NCI-H2107 treated with DMSO at 0.1 percent for 48 hours (cell line): ENCODE measurements at regions not wholly inside any gene's neighbourhood (a gene's known extent, or its start where the extent isn't known, plus 50 kb on each side); places are given as distances from the start of the nearest gene placed in this dataset.
"Not testable (repeated sequence)": the region's sequence is repeated elsewhere in the genome, so short reads cannot be mapped to it uniquely, and the experiment has no call there.

Source experiments
- DNase-seq: peaks from one replicate; lab custom pipeline; 2025; ENCODE audit not compliant: unreplicated experiment; lab: John Stamatoyannopoulos, UW

DNA sequence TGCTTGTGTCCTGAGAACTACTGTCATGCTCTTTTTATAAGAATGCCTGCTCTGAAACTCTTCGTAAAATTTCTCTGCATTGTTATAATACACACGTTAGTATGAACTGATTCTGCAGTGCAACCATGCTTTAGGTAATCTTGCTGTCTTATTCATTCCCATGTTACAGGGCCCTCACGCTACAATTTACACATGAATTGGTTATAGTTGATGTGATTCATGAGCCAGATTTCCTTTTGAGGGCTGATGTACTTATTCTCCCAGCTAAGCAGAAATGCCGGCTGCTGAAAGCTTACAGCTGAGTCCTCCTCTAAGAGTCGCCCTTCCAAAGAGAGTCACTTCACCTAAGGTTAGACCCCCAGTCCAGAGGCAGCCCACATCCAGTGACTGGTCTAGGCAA lies 233.5 kb upstream of the PCSK5 start:
- no peak for DNase-seq

DNA sequence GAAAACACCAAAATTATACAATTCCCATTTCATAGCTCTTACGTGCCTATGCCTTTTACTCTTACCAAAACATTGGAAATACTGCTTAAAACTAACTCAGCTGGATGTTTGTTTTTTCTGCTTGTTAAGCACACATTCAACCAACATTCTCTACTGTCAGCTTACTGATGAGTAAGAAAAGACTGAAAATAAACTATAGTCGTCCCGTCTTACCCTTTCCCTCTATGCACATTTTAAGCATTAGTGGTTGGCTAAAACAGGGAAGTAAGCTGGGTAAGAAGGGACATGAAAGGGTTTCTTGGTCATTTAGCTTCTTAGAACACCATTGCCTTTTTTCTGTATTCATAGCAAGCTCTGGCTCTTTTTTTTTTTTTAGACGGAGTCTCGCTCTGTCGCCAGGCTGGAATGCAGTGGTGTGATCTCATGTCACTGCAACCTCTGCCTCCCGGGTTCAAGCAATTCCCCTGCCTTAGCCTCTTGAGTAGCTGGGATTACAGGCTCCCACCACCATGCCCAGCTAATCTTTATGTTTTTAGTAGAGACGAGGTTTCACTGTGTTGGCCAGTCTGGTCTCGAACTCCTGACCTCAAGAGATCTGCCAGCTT lies 232.1 kb upstream of the PCSK5 start:
- DNase-seq: no peak

- DNase-seq: no peak
Measured at GRCh38 chr9:75664597-75664996, 225.9 kb upstream of the PCSK5 start.

- DNase-seq: no peak
Measured at GRCh38 chr9:75666856-75667554, 223.5 kb upstream of the PCSK5 start.

- no peak for DNase-seq
Measured at GRCh38 chr9:75669721-75670120, 220.8 kb upstream of the PCSK5 start.

GRCh38 chr9:75671354-75671753 lies 219.1 kb upstream of the PCSK5 start:
- DNase-seq: no peak

- no peak for DNase-seq
Measured at GRCh38 chr9:75672478-75672877, 218.0 kb upstream of the PCSK5 start.

GRCh38 chr9:75683591-75683990 lies 206.9 kb upstream of the PCSK5 start:
- DNase-seq: no peak

- no peak for DNase-seq
Measured at GRCh38 chr9:75685062-75685461, 205.4 kb upstream of the PCSK5 start.

GRCh38 chr9:75687359-75687953 lies 203.0 kb upstream of the PCSK5 start:
- DNase-seq: no peak

DNA sequence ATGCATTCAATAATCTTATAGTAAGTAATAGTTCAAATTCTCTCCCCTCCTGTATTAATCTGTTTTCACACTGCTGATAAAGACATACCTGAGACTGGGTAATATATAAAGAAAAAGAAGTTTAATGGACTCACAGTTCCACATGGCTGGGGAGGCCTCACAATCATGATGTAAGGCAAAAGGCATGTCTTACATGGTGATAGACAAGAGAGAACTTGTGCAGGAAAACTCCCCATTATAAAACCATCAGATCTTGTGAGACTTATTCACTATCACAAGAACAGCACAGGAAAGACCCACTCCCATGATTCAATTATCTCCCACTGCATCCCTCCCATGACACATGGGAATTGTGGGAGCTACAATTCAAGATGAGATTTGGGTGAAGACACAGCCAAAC lies 199.9 kb upstream of the PCSK5 start:
- not testable (repeated sequence) for DNase-seq

DNA sequence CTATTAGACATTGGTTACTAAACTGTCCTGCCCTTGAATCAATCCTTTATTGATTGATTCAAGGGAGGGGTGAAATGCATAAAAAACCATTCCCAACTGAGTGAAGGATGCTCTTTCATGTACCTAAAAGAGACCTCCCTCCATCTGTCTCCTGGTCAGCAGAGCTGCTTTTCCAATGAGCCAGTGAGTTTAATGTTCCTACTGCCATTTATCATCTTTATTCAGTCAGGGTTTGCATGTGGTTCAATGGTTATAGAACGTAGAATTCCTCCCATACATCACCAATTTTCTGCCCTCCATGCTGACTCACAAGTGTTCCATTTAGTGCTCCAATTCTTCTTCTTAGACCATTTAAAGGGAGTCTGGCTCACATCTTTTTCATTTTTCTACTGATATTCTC lies 199.1 kb upstream of the PCSK5 start:
- no peak for DNase-seq

DNA sequence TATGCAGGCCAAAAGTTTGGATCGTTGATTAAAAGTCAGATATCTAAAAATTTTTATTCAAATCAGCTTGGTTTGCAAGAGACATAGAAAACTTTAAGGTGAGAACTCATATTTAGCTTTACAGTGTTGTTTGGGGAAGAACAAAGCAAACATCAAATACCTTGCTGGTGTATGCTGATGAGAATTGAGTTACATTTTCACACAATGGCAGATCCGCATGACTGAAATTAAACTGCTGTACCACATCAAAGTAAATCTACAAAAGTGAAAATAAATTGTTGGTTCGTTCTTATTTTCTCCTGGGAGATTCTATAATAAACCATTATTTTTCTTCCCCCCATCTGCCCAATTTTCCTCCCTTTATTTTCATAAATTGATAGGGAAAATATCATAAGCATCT lies 198.2 kb upstream of the PCSK5 start:
- DNase-seq: no peak

DNA sequence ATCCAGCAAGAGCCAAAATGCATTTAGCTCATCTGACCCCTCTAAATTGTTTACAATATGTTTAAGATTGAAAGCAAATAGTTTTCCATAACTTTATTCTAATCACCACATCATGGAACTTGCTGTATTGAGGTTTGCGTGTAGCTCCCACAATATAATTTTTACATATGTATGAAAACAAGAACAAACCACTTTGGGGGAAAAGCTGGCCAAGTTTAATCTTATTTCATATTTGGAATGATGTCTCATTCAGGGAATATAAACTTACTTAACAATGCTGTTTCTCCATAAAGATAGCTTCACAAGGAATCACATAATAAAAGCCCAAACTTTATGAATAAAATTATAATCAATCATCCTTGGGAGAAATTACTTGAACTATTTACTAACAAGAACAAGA lies 194.6 kb upstream of the PCSK5 start:
- DNase-seq: no peak

DNA sequence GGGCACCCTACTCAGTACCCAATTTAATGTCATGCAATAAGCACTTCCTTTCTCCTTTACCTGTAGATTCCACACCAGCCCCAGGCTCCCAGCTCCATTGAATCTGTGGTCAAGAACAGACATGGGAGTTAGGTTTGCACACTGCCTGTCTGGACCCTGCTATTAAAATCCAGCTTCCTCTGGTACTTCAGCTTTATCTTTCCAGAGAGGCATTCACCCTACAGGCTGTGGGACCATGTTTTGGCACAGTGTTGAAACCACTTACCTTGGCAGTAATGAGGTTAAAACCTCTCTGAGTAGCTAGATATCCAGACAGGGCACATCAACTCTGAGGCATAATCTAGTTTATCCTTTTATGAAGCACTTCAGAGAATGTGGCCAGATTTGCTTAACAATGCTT lies 191.5 kb upstream of the PCSK5 start:
- no peak for DNase-seq

GRCh38 chr9:75699625-75700251 lies 190.7 kb upstream of the PCSK5 start:
- no peak for DNase-seq

DNA sequence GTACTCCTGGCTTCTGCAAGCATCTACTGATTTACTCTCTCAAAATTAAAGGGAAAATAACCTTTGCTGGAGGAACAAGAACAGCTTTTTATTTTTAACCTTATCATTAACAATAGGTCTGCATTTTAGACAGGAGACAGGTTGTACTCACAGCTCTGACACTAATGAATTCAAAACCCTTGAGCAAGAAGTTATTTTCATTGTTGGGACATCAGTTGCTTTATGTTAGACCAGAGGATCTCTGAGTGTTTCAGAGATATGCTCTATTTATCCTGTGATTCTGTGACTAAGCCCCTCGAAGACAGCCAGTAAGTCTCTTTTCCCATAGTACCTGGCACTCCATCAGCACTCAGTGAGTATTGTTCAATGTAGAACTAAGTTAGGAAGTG lies 190.2 kb upstream of the PCSK5 start:
- DNase-seq: no peak

DNA sequence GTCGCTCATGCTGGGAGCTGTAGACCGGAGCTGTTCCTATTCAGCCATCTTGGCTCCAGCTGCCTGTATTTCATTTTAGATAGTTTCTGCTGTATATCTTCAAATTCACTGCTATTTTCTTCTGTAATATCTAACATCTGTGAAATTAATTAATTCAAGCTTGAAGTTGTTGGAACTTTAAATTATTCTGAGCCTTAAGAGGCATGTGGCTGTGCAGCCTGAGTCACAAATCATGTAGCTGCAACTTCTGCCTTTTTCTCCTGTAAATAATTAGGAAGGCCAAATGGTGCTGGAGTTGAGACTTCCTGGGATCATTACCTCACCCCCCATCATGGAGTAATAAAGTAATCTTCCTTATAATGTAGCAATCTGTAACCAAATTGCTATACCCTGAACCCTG lies 183.3 kb upstream of the PCSK5 start:
- no peak for DNase-seq

DNA sequence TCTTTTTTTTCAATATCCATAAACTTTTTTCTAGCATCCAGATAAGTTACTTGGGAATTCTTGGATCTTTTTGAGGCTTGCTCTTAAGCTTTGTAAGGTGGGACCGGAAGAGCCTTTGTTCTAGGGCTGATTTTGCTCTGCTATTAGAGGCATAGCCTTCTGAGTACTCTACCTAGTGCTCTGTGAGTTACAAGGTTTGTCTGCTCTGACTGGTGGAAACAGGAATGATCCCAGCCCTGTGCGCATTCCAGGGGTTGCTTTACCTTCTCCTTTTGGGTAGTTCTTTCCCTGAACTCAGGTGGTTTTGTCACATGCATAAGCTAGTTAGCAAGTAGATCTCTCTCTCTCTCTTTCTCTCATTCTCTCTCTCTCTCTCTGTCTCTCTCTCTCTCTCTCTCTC lies 180.8 kb upstream of the PCSK5 start:
- no peak for DNase-seq

- no peak for DNase-seq
Measured at GRCh38 chr9:75712700-75713099, 177.8 kb upstream of the PCSK5 start.

- no peak for DNase-seq
Measured at GRCh38 chr9:75713335-75713734, 177.1 kb upstream of the PCSK5 start.

DNA sequence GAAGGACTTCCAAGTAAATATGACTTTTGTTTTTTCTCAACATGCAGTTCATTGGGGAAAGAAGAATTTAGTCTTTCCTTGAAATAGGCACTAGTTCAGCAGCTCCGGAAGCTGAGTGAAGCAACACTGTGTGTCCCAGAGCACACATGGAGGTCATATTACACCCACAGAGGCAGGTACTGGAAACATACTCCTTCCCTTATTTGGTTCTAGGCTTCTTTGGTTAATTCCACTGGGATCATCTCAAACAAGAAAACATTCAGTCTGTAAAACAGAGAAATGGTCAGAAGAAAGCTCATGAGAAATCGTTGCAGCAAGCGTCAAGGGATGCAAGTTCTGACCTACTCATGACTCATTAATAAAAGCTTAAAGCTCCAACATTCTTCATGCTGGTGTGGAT lies 175.1 kb upstream of the PCSK5 start:
- no peak for DNase-seq
